GM19035 (cell line): ENCODE measurements at regions not wholly inside any gene's neighbourhood (a gene's known extent, or its start where the extent isn't known, plus 50 kb on each side); places are given as distances from the start of the nearest gene placed in this dataset.

ENCODE experiments used
- ATAC-seq: cut with Tn5 transposase; IDR thresholded peaks from one replicate; pipeline ENCODE4 v1.9.1; 2021; ENCODE audit not compliant: unreplicated experiment

DNA sequence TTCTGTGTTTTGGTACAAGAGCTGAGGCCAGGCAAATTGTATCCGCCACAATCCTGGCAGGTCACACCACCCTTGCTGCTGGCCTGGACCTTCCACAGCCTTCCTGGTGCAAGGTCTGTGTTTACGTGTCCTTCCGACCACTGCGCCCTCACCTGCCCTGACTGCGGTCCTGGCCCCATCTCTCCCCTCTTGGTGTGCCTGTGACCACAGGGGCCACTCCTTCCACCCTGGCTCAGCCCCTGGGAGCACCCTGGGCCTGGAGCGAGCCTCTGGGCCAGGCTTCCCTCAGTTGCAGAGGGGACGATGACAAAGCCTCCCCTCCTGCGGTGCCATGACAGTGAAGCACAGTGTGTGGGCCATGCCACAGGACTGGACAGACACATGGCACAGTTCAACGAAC, 104.5 kb downstream of the PLXNA1 start:
- ATAC-seq = no peak

DNA sequence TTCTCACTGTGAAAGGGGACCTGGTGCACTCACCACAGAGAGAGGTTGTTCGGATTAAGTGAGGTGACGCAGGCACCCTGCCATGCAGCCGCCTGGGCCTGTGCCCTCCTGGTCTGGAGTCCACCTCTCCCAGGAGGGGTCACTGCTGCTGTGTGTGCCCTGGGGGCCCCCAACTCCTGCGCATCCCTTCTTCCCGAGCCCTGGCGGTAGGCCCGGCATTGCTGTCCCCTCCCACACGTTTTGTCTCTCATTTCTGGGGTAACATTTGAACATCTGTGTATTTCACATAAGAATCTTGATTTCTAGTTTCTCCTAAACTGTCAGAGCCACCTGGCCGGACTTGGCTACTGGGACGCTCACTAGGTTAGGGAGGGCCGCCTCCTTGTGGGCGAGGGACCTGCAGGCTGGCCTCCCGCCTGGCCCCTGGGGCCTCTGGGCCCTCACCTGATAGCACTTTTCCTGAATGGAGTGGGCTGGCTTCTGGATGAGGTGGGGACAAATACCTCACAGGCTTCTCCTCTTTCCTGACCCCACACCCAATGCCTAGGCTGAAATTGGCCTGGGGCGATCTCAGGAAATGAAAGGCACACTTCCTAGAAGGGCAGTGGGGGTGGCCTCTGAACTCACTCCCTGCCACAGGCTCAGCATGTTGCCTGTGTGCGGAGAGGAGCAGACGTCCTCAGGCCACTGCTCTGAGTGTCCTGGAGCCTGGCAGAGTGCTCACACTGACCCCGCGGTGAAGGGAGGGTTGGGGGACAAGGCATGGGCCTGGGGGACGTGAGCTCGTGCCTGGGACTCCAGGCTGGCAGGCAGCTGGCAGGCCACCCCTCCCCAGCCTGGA, 104.2 kb upstream of the PRR23E start:
- ATAC-seq = no peak

DNA sequence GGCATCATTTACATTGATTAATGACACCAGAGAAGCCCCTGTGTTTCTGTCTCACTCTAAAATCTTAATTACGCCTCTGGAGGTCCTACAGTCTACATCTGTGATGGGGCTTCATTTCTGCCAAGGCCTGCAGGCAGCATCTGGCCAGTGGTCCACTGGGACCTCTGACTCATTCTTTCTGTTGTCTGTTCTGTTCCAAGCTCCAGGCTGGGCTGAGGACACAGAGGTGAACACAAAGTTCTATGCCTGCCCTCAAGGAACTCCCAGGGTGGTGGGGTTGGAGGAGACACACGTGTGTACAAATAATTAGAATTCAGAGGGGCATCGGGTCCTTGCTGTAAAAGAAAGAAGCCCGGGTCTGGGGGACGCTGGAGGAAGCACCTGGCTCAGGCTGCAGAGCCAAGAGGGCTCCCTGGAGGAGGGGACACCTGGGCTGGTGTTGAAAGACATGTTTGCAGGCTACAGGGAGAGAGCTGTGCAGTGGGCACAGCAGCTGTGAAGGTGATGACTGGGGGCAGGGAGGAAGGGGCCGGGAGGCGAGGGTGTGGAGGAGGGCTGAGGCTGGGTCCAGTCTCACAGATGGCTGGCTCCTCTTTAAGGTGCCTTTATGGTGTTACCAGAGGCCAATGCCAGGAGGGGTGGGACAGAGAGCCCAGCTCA, 103.3 kb upstream of the PRR23E start:
- ATAC-seq = no peak

DNA sequence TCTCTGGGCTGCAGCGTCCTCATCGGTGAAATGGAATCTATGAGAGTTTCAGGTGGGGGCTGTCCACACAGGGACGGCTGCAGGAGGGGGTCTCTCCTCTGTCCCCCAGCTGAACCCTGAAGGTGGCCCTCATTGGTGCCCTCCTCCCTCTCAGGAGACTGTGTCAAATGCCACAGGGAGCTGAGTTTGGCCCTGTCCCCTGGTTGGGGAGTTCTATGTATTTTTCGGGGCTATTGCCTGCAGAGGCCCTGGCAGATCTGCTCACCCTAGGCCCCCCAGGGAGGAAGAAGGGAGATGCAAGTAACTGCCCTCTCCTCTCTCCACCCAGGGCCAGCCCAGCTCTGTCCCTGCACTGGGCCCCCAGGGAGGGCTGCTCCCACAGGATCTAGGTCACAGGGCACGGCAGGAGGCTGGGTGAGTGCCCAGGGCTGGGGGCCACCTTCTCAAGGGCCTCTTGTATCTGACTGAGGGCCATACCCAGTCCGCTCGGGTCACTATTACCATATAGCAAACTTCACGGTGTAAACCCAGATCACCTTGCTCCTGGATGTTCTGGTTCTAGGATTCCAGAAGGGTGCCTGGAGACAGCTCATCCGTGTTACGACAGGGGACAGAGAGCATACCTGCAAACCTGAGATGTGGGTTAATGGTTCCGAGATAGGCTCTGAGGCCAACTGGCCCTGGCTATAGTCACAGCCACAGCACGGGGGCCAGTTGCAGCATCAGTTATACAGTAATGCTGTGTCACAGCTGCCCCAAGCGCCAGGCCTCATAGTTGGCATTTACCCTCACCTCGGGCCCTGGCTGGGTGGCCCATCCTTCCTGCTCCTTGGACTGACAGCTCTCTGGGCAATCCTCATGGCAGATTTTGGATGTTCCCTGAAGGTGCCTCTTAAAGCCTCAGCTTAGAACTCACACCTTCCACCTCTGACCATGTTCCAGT, 102.4 kb upstream of the PRR23E start:
- no peak for ATAC-seq

DNA sequence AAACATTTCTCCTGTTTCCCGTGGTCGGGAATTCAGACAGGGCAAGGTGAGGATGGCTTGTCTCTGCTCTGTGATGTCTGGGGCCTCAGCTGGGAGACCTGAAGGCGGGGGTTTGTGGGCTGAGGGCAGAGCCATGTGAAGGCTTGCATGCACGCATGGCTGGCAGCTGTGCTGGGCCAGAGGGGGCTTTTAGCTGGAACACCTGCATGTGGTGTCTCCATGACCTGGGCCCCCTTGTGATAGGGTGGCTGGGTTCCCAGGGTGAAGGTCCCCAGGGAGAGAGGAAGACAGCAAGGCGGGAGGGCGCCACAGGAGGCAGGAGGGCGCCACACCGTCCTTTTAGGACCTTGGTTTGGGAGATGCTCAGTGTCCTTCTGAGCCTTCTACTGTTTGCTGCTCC, 101.6 kb upstream of the PRR23E start:
- ATAC-seq = no peak

DNA sequence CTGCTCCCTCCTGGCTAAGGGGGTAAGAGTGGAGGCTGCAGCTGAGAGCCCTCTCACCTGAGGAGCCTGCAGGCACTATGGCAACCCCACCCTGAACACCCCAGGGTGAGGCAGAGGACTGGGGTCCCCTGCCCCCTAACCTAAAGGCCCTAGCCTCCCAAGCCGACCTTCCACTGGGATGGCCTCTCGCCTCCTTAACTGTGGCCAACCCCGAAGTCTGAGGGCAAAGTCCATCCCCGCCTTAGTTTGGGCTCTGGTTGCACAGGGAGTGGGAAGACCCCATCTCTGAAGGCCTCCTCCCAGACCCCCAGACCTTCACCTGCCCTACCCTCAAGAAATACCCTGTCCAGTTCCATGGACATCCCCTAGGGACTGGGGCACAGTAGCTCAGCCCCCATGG, 100.6 kb upstream of the PRR23E start:
- ATAC-seq = no peak

DNA sequence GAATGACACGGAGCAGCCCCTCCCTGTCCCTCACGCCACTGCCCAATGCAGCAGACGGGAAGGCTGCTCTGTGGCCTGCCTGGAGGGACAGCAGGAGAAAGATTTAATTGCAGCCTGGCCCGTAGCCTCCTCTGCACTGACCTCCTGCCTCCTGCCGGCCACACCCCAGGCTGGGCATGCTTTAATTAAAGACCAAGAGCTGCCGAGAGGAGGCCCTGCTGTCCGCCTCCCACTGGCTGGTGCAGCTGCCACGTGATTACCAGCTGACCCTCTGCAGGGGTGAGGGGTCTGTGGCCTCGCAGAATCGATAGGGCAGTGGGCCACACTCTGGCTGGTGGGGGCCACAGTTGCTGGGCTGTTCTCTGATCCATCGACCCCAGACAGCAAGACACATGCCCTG, 100.2 kb upstream of the PRR23E start:
- no peak for ATAC-seq

DNA sequence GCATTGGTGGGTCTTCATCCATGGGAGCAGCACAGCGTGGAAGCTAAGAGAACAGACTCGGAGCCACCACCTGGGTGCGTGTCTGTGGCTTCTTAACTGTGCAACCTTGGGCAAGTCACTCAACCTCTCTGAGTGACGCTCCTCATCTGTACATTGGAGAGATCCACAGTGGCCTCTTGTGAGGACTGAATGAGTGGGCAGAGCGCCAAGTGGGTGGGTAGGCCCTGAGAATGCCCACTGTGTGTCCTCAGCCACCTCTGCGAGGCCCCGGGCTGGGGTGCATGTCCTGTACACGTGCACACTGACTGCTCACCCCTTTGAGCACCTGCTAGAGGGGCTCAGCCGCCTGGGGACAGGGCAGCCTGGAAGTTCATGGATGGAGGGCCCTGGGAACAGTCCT, 99.6 kb upstream of the PRR23E start:
- ATAC-seq = no peak

DNA sequence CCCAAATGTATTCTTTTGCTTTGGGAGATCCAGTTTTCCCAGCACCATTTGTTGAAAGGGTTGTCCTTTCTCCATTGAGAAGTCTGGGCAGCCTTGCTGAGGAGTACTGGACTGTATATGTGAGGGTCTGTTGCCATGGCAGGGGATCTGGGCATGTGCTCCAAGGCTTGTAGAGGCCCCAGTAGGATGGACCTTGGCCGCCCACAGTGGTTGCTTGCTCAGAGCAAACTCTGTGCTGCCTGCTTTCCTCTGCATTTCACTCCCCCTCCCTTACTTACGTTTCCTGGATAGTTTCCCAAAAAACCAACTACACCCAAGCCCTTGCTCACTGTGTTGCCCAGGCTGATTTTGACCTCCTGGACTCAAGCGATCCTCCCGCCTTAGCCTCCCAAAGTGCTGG, 97.2 kb upstream of the PRR23E start:
- no peak for ATAC-seq

DNA sequence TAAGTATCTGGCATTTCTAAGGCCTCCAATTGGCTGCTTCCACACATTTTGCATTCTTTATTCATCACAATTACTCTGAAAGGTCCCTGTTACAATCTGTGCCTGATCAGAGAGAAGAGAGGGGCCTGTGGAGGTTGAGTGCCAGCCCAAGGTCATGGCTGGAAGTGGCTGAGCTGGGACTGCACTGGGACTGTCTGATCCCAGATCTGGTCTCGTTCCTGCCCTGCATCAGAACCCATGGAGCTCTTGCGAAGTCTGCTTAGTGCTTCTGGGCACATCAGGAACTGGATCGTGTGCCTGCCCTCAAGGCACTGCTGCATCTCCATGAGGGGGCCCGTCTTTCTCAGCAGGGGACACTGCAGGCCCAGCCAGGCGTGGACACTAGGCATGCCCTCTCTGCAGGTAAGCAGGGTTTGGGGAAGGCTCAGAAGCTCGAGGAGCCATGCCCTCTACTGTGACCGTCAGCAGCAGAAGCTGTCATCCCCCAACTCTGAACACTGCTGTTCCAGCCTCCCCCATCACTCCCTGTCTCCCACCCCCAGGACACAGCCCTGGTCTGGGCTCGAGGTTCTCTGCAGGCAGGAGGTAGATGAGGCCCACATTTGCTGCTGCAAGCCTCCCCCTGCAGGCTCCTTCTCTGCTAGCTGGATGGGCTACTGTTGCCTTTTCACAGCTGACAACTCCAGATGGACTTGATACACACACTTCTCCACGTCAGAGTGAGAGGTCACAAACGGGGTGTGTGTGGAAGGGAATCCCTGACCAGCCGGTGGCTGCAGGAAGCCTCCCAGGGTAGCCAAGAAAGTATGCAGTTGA, 96.5 kb upstream of the PRR23E start:
- no peak for ATAC-seq

DNA sequence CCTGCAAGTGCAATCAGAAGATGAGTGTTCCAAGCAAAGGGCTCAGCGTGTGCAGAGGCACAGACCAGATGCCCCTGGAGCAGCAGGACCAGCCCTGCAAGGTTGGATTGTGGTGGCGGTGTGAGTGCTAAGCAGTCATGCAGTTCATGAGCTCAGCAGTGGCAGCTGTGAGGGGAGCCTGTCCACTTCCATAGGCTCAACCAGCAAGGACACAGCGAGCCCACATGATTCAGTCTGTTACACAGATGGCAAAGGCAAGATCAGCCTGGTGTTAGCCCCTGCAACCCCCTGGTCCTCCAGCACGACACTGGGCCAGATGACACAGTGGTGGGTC, 95.9 kb upstream of the PRR23E start:
- ATAC-seq = no peak

DNA sequence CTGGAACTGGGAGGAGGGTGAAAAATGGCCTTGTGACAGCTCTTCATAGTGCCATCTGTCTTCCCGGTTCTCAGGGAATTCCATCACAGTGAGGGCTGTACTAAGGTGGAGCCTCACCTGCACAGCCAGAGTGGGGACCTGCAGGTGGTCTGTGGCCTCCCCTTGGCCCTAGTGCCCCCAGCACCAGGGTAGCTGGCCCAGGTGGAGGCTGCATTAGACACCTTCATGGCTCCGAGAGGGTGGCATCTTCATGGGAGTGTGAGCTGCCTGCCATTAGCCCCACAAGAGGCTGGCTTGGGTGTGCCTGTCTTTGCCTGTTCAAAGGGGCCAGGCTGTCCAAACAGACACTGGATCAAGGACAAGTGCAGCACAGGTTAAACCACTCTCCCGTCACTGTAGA, 95.5 kb upstream of the PRR23E start:
- ATAC-seq = no peak

DNA sequence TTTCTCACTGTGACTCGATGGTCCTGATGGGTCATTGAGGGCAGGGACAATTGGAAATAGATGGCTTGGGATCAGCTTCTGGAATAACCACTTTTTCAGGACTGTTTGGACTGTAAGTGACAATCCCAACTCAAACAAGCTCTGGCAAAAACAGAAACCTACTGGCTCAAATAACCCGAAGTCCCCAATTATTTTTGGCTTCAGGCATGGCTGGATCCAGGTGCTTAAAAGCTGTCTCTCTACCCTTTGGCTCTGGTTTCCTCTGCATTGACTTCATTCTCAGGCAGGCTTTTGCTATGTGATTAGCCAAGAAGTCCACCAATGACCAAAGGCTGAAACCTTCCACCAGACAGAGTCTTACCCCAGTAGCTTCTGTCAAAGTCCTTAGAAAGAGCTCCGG, 92.9 kb upstream of the PRR23E start:
- no peak for ATAC-seq

DNA sequence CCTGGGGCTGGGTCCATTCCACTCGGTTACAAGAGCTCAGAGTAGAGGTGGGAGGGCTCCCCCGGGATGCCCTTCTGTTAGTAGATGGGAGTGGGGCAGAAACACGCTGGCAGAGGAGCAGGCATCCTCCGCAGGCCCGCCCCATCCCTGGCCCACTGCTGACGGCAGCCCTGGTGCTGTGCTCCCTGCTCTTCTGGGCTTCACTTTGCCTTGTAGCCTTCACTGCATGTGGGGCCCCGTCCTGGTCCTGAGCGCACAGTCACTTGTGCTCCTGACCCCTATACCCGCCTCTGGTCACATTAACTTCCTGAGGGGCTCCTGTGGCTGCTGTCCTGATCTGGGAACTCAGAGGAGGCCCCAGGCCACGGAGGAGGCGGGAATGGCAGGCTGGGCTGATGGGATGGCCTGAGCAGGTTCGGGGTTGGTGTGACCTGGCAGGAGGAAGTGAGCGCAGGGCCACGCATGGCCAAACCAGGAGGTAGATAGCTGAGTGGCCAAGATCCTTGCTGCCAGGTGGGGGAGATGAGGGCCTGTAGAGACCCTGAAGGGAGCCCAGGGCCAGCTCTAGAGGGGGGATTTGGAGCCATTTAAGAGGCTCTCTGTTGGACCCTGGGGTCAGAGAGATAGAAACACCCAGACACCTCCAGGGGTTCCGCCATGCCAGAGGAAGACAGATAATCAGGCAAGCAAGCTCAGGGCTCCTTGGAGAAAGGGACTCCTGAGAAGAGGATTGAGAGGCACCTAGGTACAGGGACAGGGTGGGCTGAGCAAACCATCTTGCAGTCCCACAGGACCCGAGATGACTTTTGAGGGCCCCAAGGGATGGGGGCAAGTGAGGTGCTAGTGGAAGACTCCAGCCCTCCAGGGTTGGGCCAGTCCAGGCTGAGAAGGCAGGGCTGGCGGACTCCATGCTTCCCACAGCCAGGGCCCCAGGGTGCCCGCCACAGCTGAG, 92.2 kb upstream of the PRR23E start:
- ATAC-seq = no peak

DNA sequence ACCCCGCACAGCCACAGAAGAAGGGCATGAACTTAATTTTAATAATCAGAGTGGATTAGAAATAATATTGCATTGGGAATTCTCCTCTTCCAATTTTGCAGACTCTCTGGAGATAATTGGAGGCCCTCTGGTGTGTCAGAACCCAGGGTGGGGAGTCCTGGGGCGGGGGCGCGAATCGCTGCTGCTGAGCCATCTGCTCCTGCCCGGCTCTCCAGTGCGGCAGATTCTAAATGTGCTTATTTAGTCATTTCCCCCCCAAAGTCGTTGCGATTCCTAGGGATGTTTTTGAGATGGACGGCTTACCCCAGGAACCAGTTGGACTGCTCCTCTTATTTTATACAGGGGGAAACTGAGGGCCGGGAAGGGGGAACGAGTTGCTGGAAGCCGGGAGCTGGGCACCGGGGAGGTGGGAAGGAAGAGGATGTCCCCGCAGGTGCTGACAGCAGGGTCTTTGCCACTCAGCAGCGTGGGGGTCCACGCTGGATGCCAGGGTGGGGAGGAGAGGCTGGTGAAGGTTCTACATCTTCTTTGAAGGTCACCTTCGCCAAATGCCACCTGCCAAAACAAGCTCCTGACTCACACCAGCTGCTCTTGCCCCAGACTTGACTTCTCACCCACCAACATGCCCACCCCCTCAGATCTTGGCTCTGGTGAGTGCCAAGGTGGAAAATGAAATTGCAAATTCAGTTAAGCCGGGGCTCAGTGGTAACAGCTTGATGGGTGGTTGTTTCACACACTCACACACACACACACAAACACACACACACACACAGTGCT, 91.3 kb upstream of the PRR23E start:
- no peak for ATAC-seq

DNA sequence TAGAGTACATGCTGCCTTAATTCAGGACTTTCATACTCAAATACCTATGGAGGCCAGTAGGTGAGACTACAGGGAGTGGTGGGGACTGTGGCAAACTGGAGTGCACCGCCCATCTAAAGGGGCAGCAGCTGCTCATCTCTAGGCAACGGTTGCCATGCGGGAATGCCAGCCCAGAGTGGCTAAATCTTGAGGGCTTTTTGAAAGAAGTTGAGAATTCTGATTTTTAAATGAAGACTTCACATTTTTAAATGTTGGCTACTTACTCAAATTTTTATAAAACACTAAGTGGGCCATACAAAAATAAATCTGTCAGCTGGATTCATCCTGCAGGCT, 90.8 kb upstream of the PRR23E start:
- no peak for ATAC-seq

DNA sequence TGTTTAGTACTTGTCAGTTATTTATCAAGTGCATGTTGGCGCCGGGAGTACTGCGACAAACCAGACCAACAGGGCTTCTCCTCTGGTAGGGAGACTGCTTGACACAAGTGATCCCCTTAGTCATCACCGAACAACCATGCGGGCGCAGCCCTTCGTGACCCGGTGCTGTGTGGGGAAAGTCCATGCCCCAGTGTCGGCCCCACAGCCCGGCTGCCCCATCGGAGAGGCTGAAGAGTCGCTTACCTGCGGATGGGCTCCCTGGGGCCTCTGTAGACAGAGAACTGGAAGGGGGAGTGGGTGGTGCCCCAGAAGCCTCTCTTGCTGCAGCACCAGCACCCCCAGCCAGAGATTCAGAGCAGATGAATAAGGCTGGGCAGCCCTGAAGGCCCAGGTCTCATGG, 90.3 kb upstream of the PRR23E start:
- ATAC-seq = no peak

DNA sequence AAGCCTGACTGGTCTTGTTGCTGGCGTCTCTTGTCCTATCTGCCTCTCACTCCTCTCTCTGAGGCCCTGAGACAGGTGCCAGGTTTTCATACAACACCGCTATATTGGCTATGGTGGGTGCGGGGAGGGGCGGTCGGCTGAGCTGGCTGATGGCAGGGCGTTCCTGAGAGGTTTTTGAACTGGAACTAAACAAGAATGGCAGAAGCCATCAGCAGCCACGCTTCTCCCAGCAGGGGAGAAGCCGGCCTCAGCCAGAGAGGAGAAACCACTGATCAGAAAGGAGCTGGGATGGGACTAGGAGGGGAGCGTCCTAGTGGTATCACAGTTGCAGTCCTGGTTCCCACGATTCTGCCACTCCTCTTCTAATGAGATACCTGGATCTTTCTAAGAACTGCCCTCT, 89.9 kb upstream of the PRR23E start:
- ATAC-seq = no peak

DNA sequence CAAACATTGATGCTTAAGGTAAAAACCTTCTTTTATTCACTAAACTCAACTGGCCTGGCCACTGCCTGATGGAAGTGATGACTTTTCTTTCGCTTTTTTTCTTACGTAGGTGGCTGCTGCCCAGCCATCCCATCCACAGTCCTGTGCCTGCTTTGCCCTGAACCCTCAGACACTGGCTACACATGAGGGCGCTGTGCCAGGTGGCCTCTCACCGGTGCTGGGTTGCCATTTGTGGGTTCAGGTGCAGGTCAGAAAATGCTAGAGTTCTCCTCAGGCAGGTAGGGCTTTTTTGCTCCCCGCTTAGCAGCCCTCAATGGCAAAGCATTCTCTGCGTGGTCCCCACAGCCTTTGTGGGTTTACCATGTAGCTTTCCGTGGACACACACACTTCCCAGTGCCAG, 88.3 kb upstream of the PRR23E start:
- ATAC-seq = no peak
